PC-3 (cell line): ENCODE measurements at regions not wholly inside any gene's neighbourhood (a gene's known extent, or its start where the extent isn't known, plus 50 kb on each side); places are given as distances from the start of the nearest gene placed in this dataset.

Experiments used
- ATAC-seq: fragments of 200-7000 bp; cut with Tn5 transposase; 2 replicates; pipeline ENCODE4 v1.9.1; 2020; ENCODE audit warnings: mild to moderate bottlenecking, moderate library complexity
- BruUV-seq: library from RNA; stranded (reverse); fragments of 400-500 nt; replicated peaks from 2 replicates; lab custom pipeline; 2021; lab: Mats Ljungman, UMichigan
- CTCF ChIA-PET: fragments of 300-600 bp; sonication (Branson Sonifier 250); formaldehyde crosslinking; loops from one replicate; lab custom pipeline; 2022; ENCODE audit warnings: antibody characterized with exemption; lab: Charles Lee
- POLR2A ChIA-PET: fragments of 300-600 bp; sonication (Branson Sonifier 250); formaldehyde crosslinking; loops from one replicate; lab custom pipeline; 2022; ENCODE audit warnings: antibody characterized with exemption; ENCODE audit not compliant: unreplicated experiment; lab: Charles Lee
- DNase-seq: peaks from one replicate; pipeline ENCODE4 v3.0.0-alpha.2; 2015
- H2AFZ ChIP-seq: fragments of 300-600 bp; sonication (generic); 2 replicates; pipeline ENCODE4 v1.6.0; 2016; ENCODE audit warnings: antibody characterized with exemption, low read length
- H3F3A ChIP-seq: fragments of 300-600 bp; sonication (generic); one replicate; pipeline ENCODE4 v1.6.0; 2017; ENCODE audit warnings: antibody characterized with exemption, low read length, control low read depth, mild to moderate bottlenecking; ENCODE audit not compliant: unreplicated experiment
- H3K27ac ChIP-seq: fragments of 300-600 bp; sonication (generic); 2 replicates; pipeline ENCODE4 v1.5.1; 2016; ENCODE audit warnings: mild to moderate bottlenecking, low read length
- H3K27me3 ChIP-seq: fragments of 300-600 bp; sonication (generic); 2 replicates; pipeline ENCODE4 v1.6.1; 2016; ENCODE audit warnings: low read length, mixed read lengths
- H3K36me3 ChIP-seq: fragments of 300-600 bp; sonication (generic); 2 replicates; pipeline ENCODE4 v1.6.1; 2016; ENCODE audit warnings: low read depth, mixed run types, low read length, mixed read lengths
- H3K4me1 ChIP-seq: fragments of 300-600 bp; sonication (generic); 2 replicates; pipeline ENCODE4 v1.5.1; 2016; ENCODE audit warnings: low read length; ENCODE audit not compliant: insufficient read depth
- H3K4me2 ChIP-seq: fragments of 300-600 bp; sonication (generic); 2 replicates; pipeline ENCODE4 v1.6.0; 2016; ENCODE audit warnings: low read length
- H3K4me3 ChIP-seq: fragments of 300-600 bp; sonication (generic); 2 replicates; pipeline ENCODE4 v1.5.1; 2016; ENCODE audit warnings: mild to moderate bottlenecking, low read length, mixed read lengths
- H3K79me2 ChIP-seq: fragments of 300-600 bp; sonication (generic); 2 replicates; pipeline ENCODE4 v1.6.1; 2017; ENCODE audit warnings: low read length, mixed read lengths
- H3K9ac ChIP-seq: fragments of 300-600 bp; sonication (generic); 2 replicates; pipeline ENCODE4 v1.6.0; 2016; ENCODE audit warnings: mild to moderate bottlenecking, low read length
- H3K9me2 ChIP-seq: fragments of 300-600 bp; sonication (generic); replicated peaks from 2 replicates; pipeline ENCODE4 v1.6.1; 2016; ENCODE audit warnings: mixed run types, low read length, mixed read lengths
- H3K9me3 ChIP-seq: fragments of 300-600 bp; sonication (generic); 2 replicates; pipeline ENCODE4 v1.6.1; 2016; ENCODE audit warnings: low read length, mixed read lengths
- H4K20me1 ChIP-seq: fragments of 300-600 bp; sonication (generic); 2 replicates; pipeline ENCODE4 v1.6.1; 2016; ENCODE audit warnings: low read length, mixed read lengths
- CTCF ChIP-seq: fragments of 300-600 bp; sonication (generic); conservative IDR thresholded peaks from 2 replicates; pipeline ENCODE4 v1.5.1; 2017; ENCODE audit warnings: antibody characterized with exemption, low read depth, mild to moderate bottlenecking, low read length
- EZH2 ChIP-seq: fragments of 300-600 bp; sonication (generic); IDR thresholded peaks from one replicate; pipeline ENCODE4 v1.6.1; 2017; ENCODE audit warnings: antibody characterized with exemption, mild to moderate bottlenecking, low read length; ENCODE audit not compliant: unreplicated experiment
- EZH2phosphoT487 ChIP-seq: fragments of 300-600 bp; sonication (generic); IDR thresholded peaks from 2 replicates; pipeline ENCODE4 v1.6.1; 2018; ENCODE audit warnings: mild to moderate bottlenecking, antibody characterized with exemption, low read length, borderline replicate concordance
- intact Hi-C: fragments of 100-400 bp; cut with micrococcal nuclease; formaldehyde crosslinking; loops from 2 replicates; pipeline ENCODE4 v1.9.0; 2023

DNA sequence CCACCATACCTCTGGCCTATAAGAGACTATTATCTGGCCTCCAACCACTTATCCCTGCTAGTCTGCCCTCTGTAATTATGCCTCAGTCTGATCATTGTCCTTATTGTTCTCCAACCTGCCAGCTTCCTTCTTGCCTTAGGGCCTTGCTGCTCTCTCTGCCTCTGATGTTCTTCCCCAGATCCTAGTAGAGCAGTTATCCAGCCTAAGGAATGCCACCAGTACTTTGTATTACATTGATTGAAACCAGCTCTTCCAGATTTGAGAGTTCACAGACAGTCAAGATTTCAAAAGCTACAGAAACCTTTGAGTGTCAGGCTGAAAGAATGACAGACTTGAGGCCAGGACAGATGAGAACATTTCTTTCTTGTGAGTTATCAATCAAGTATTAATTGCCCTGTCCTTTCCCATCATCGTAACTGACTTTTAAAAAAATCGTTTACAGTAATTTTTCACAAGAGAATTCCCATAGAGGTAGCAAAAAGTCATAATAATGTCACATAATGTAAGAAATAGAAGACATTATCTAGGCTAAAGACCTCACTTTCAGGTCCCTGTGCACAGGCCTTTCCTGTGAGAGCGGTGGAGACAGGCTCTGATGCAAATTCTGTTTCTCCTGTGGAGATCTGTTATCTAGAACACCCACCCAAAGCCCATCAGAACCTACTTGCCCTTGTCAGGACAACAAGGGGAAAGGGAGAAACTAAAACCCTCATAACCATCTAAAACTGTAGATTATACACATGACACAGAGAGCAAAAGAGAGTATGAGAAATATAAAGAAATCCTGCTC is 64.1 kb upstream of the GUCY1A1 start:
- Histone ChIP-seq H3K4me1 (peaks cover 15% of the 10 kb centered on the region), H2AFZ (no peak overlapping the region), H3K36me3 (no peaks in the 10 kb centered on the region), H4K20me1 (no peaks in the 10 kb centered on the region), H3K4me2 (no peak overlapping the region), H3K79me2 (no peaks in the 10 kb centered on the region), H3K27ac (no peak overlapping the region), H3K9me3 (no peaks in the 10 kb centered on the region), H3K9me2 (no peaks in the 10 kb centered on the region), H3K27me3 (no peaks in the 10 kb centered on the region), H3K9ac (no peak overlapping the region), H3F3A (no peaks in the 10 kb centered on the region), H3K4me3 (no peak overlapping the region)
- intact Hi-C loops: no loop called here
- ChIA-PET POLR2A (no interaction called here), CTCF (no interaction called here)
- DNase-seq (no peak), ATAC-seq (no peak)
- BruUV-seq: no TSS peak
- no peak for TF ChIP-seq EZH2phosphoT487
- TF ChIP-seq EZH2: no peak
- TF ChIP-seq CTCF: no peak

- H3K79me2 ChIP-seq: no peaks in the 10 kb centered on the region
- H3K9ac ChIP-seq: no peak overlapping the region
- H3K9me2 ChIP-seq: no peaks in the 10 kb centered on the region
- ChIA-PET POLR2A (no interaction called here), CTCF (no interaction called here)
- no peaks in the 10 kb centered on the region for H3F3A ChIP-seq
- H3K4me3 ChIP-seq: no peak overlapping the region
- no peak overlapping the region for H2AFZ ChIP-seq
- H3K9me3 ChIP-seq: no peaks in the 10 kb centered on the region
- intact Hi-C loops: no loop called here
- no peak for TF ChIP-seq EZH2phosphoT487
- TF ChIP-seq CTCF: no peak
- TF ChIP-seq EZH2: no peak
- peaks cover 13% of the 10 kb centered on the region for H3K4me1 ChIP-seq
- no peak overlapping the region for H3K4me2 ChIP-seq
- no peak overlapping the region for H3K27ac ChIP-seq
- ATAC-seq: no peak
- no peaks in the 10 kb centered on the region for H4K20me1 ChIP-seq
- no peaks in the 10 kb centered on the region for H3K27me3 ChIP-seq
- no peaks in the 10 kb centered on the region for H3K36me3 ChIP-seq
- no TSS peak for BruUV-seq
- no peak for DNase-seq
These were observed 66.4 kb upstream of the GUCY1A1 start for GRCh38 chr4:155600244-155600643.

GRCh38 chr4:155599596-155599995 is 67.1 kb upstream of the GUCY1A1 start:
- Histone ChIP-seq H3K9me2 (no peaks in the 10 kb centered on the region), H3K27ac (no peak overlapping the region), H3K79me2 (no peaks in the 10 kb centered on the region), H3K4me3 (no peak overlapping the region), H3K27me3 (no peaks in the 10 kb centered on the region), H2AFZ (no peak overlapping the region), H3K9ac (no peak overlapping the region), H3K36me3 (no peaks in the 10 kb centered on the region), H3K4me2 (no peak overlapping the region), H3F3A (no peaks in the 10 kb centered on the region), H3K9me3 (no peaks in the 10 kb centered on the region), H3K4me1 (peaks cover 6% of the 10 kb centered on the region), H4K20me1 (no peaks in the 10 kb centered on the region)
- DNase-seq (no peak), ATAC-seq (no peak)
- CTCF ChIA-PET: no interaction called here
- no TSS peak for BruUV-seq
- intact Hi-C loops: no loop called here
- POLR2A ChIA-PET: no interaction called here
- TF ChIP-seq EZH2phosphoT487: no peak
- TF ChIP-seq CTCF: no peak
- no peak for TF ChIP-seq EZH2
